A673 (cell line): ENCODE measurements at regions not wholly inside any gene's neighbourhood (a gene's known extent, or its start where the extent isn't known, plus 50 kb on each side); places are given as distances from the start of the nearest gene placed in this dataset.

Experiments used
- BruUV-seq: library from RNA; stranded (reverse); fragments of 400-500 nt; replicated peaks from 2 replicates; lab custom pipeline; 2021; lab: Mats Ljungman, UMichigan
- CTCF ChIA-PET: fragments of 300-600 bp; sonication (Branson Sonifier 250); formaldehyde crosslinking; loops from one replicate; lab custom pipeline; 2022; ENCODE audit warnings: antibody characterized with exemption; lab: Charles Lee
- POLR2A ChIA-PET: fragments of 300-600 bp; sonication (Branson Sonifier 250); formaldehyde crosslinking; loops from one replicate; lab custom pipeline; 2022; ENCODE audit warnings: antibody characterized with exemption; ENCODE audit not compliant: low non-redundant PET; lab: Charles Lee
- DNase-seq: peaks from one replicate; pipeline ENCODE4 v3.0.0-alpha.2; 2015; ENCODE audit warnings: low spot score
- H3K27ac ChIP-seq: fragments of 200-600 bp; sonication (generic); 2 replicates; pipeline ENCODE4 v1.5.1; 2016; ENCODE audit warnings: mixed run types, low read depth, mild to moderate bottlenecking, mixed read lengths, antibody characterized with exemption, low read length; ENCODE audit not compliant: poor library complexity, severe bottlenecking
- H3K27me3 ChIP-seq: fragments of 200-600 bp; sonication (generic); replicated peaks from 2 replicates; pipeline ENCODE4 v1.6.1; 2017; ENCODE audit warnings: mixed run types, low read depth, mild to moderate bottlenecking, mixed read lengths, antibody characterized with exemption, low read length; ENCODE audit not compliant: insufficient read depth, poor library complexity
- H3K36me3 ChIP-seq: fragments of 200-600 bp; sonication (generic); 2 replicates; pipeline ENCODE4 v1.6.1; 2016; ENCODE audit warnings: mixed run types, mild to moderate bottlenecking, mixed read lengths, antibody characterized with exemption, low read length; ENCODE audit not compliant: insufficient read depth, poor library complexity, severe bottlenecking
- H3K4me1 ChIP-seq: fragments of 200-600 bp; sonication (generic); 2 replicates; pipeline ENCODE4 v1.6.1; 2017; ENCODE audit warnings: mixed run types, mild to moderate bottlenecking, mixed read lengths, antibody characterized with exemption, low read length; ENCODE audit not compliant: insufficient read depth, poor library complexity, severe bottlenecking
- H3K4me3 ChIP-seq: fragments of 200-600 bp; sonication (generic); 2 replicates; pipeline ENCODE4 v1.5.1; 2016; ENCODE audit warnings: low read depth, mixed run types, mild to moderate bottlenecking, mixed read lengths, low read length; ENCODE audit not compliant: poor library complexity, severe bottlenecking
- H3K9me3 ChIP-seq: fragments of 200-600 bp; sonication (generic); 2 replicates; pipeline ENCODE4 v1.6.1; 2016; ENCODE audit warnings: mixed run types, low read depth, mild to moderate bottlenecking, mixed read lengths, antibody characterized with exemption, low read length; ENCODE audit not compliant: poor library complexity, severe bottlenecking
- EZH2 ChIP-seq: fragments of 200-600 bp; sonication (generic); IDR thresholded peaks from 2 replicates; pipeline ENCODE4 v1.6.1; 2017; ENCODE audit warnings: borderline replicate concordance, low read depth, mild to moderate bottlenecking, mixed read lengths, antibody characterized with exemption, low read length; ENCODE audit not compliant: poor library complexity, severe bottlenecking
- intact Hi-C: fragments of 100-400 bp; cut with micrococcal nuclease; formaldehyde crosslinking; loops from one replicate; pipeline ENCODE4 v1.10.0; 2022; ENCODE audit not compliant: unreplicated experiment
- TF ChIP-seq, protein P1 (sequence below): fragments of 300-800, 200-600 bp; sonication (generic); conservative IDR thresholded peaks from 2 replicates; pipeline ENCODE4 v1.5.1; 2017; ENCODE audit warnings: low read depth, mild to moderate bottlenecking, antibody characterized with exemption, low read length, moderate library complexity, mixed read lengths

DNA sequence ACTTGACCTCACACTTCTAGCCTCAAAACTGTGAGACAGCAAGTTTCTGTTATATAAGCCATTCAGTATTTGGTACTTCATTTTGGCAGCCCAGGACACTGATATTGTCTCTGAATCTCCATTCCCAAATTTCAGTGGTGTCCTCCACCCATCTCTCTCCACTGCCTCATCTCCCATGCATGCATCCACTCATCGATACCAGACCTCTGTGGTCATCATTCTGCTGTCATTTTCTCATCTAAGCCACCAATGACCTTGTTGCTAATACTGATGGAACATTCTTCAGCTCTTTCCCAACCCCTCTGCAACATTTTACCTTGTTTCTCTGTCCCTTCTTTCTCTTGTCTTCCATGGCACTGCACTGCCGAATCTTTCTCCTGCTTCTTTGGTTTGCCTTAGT is 221.8 kb downstream of the SNX18 start:
- no peaks in the 10 kb centered on the region for H3K27me3 ChIP-seq
- no peak overlapping the region for H3K4me3 ChIP-seq
- no peaks in the 10 kb centered on the region for H3K9me3 ChIP-seq
- H3K36me3 ChIP-seq = no peaks in the 10 kb centered on the region
- TF ChIP-seq, protein P1, sequence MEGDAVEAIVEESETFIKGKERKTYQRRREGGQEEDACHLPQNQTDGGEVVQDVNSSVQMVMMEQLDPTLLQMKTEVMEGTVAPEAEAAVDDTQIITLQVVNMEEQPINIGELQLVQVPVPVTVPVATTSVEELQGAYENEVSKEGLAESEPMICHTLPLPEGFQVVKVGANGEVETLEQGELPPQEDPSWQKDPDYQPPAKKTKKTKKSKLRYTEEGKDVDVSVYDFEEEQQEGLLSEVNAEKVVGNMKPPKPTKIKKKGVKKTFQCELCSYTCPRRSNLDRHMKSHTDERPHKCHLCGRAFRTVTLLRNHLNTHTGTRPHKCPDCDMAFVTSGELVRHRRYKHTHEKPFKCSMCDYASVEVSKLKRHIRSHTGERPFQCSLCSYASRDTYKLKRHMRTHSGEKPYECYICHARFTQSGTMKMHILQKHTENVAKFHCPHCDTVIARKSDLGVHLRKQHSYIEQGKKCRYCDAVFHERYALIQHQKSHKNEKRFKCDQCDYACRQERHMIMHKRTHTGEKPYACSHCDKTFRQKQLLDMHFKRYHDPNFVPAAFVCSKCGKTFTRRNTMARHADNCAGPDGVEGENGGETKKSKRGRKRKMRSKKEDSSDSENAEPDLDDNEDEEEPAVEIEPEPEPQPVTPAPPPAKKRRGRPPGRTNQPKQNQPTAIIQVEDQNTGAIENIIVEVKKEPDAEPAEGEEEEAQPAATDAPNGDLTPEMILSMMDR = no peak
- no peak for TF ChIP-seq EZH2
- CTCF ChIA-PET = no interaction called here
- intact Hi-C loops = no loop called here
- no TSS peak for BruUV-seq
- no peak overlapping the region for H3K27ac ChIP-seq
- DNase-seq = no peak
- peaks cover 37% of the 10 kb centered on the region for H3K4me1 ChIP-seq
- POLR2A ChIA-PET = no interaction called here

DNA sequence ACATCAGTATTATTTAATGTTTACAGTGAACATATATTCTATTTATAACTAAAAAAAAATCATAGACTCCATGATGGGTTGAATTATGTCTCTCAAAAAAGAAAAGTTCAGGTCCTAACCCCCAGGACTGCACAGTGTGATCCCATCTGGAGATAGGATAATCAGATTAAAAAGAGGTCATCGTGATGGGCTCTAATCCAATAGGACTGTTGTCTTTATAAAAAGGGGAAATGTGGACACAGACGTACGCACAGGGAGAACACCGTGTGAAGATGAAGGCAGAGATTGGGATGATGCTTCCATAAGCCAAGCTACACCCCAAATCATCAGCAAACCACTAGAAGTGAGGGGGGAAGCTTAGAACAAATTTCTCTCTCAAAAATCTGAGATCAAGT is 221.4 kb downstream of the SNX18 start:
- Histone ChIP-seq H3K9me3 (no peaks in the 10 kb centered on the region), H3K36me3 (no peaks in the 10 kb centered on the region), H3K4me3 (no peak overlapping the region), H3K27ac (no peak overlapping the region), H3K4me1 (peaks cover 33% of the 10 kb centered on the region), H3K27me3 (no peaks in the 10 kb centered on the region)
- ChIA-PET POLR2A (no interaction called here), CTCF (no interaction called here)
- BruUV-seq = no TSS peak
- intact Hi-C loops = no loop called here
- DNase-seq = no peak
- TF ChIP-seq, protein P1 = no peak
- TF ChIP-seq EZH2 = no peak

DNA sequence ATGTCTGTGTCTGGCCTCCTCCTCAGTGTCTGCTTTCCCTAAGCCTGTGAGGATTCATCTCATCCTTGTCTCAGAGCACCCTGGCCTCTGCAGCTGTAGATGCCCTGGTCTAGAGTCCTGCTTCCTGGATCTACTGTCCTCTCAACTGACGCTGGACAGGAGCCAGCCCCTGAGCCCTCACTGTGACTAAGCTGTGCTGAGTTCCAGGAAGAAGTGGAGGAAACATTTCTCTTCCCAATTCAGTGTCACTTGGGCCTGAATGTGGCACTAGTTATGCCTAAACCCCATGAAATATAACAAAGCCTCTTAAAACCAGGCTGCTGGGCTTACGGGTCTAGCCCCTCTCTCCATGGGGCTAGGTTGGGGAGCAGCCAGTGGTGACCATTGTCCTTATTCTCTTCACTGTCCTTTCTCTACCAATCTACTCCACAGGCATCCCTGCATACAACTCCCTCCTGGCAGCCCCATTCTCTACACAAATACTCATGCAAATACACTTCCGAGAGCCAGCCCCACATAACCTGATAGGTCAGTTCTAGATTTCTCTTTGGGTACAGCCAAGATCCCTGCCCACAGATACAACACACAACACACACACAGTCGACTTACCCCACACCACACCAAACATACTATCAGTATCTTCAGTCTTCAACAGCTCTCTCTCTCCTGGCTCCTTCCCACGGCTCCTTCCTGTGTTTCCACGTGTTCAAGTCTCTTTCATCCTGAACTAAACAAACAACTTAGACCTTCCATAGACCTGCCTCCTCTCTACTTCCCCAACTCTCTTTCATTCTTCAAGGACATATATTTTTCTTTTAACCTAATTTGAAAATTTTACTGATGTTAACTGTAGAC is 220.8 kb downstream of the SNX18 start:
- intact Hi-C loops = no loop called here
- Histone ChIP-seq H3K27me3 (no peaks in the 10 kb centered on the region), H3K27ac (peak overlapping the region; percentile 37), H3K4me1 (peaks cover 27% of the 10 kb centered on the region), H3K4me3 (no peak overlapping the region), H3K36me3 (no peaks in the 10 kb centered on the region), H3K9me3 (no peaks in the 10 kb centered on the region)
- ChIA-PET CTCF (no interaction called here), POLR2A (no interaction called here)
- DNase-seq = no peak
- TF ChIP-seq, protein P1 = no peak
- no peak for TF ChIP-seq EZH2
- no TSS peak for BruUV-seq
